DND-41 (cell line): ENCODE measurements at regions not wholly inside any gene's neighbourhood (a gene's known extent, or its start where the extent isn't known, plus 50 kb on each side); places are given as distances from the start of the nearest gene placed in this dataset.

Experiments used
- ATAC-seq: fragments of 200-7000 bp; cut with Tn5 transposase; 3 replicates; pipeline ENCODE4 v1.9.1; 2021; ENCODE audit warnings: low read depth; ENCODE audit not compliant: insufficient read depth
- DNase-seq: peaks from one replicate; pipeline ENCODE4 v3.0.0-alpha.2; 2020
- H2AFZ ChIP-seq: 2 replicates; pipeline ENCODE4 v1.6.0; 2012; ENCODE audit warnings: low read depth, low read length
- H3K27ac ChIP-seq: 2 replicates; pipeline ENCODE4 v1.5.1; 2012; ENCODE audit warnings: low read length, inconsistent platforms
- H3K27me3 ChIP-seq: fragments of 200-600 bp; sonication (generic); 2 replicates; pipeline ENCODE4 v1.6.0; 2012; ENCODE audit warnings: low read length, mild to moderate bottlenecking, inconsistent platforms; ENCODE audit not compliant: insufficient read depth, poor library complexity
- H3K36me3 ChIP-seq: 2 replicates; pipeline ENCODE4 v1.5.1; 2012; ENCODE audit warnings: low read length, inconsistent platforms; ENCODE audit not compliant: insufficient read depth
- H3K4me1 ChIP-seq: 2 replicates; pipeline ENCODE4 v1.5.1; 2012; ENCODE audit warnings: mild to moderate bottlenecking, low read length; ENCODE audit not compliant: insufficient read depth
- H3K4me2 ChIP-seq: 2 replicates; pipeline ENCODE4 v1.6.0; 2012; ENCODE audit warnings: mild to moderate bottlenecking, moderate library complexity, low read length, inconsistent platforms; ENCODE audit not compliant: insufficient read depth
- H3K4me3 ChIP-seq, 2 experiments: fragments of 200-600 bp in 1 of 2; shearing (Covaris generic) in 1 of 2; 2 replicates each; pipeline ENCODE4 v1.5.1; 2012 to 2016; ENCODE audit warnings: inconsistent platforms in 2 of 2, low read length in 2 of 2, mild to moderate bottlenecking in 2 of 2, low read depth in 1 of 2, moderate library complexity in 1 of 2
- H3K79me2 ChIP-seq: 2 replicates; pipeline ENCODE4 v1.6.0; 2012; ENCODE audit warnings: low read length, inconsistent platforms; ENCODE audit not compliant: insufficient read depth
- H3K9ac ChIP-seq: 2 replicates; pipeline ENCODE4 v1.6.0; 2012; ENCODE audit warnings: low read depth, mild to moderate bottlenecking, inconsistent platforms, low read length, moderate library complexity
- H3K9me3 ChIP-seq: 2 replicates; pipeline ENCODE4 v1.5.1; 2012; ENCODE audit warnings: low read length, moderate library complexity, mild to moderate bottlenecking, inconsistent platforms; ENCODE audit not compliant: insufficient read depth, severe bottlenecking
- H4K20me1 ChIP-seq: 2 replicates; pipeline ENCODE4 v1.6.0; 2012; ENCODE audit warnings: low read length; ENCODE audit not compliant: insufficient read depth
- CTCF ChIP-seq: IDR thresholded peaks from 2 replicates; pipeline ENCODE4 v1.5.1; 2012; ENCODE audit warnings: borderline replicate concordance, low read length, moderate library complexity, mild to moderate bottlenecking; ENCODE audit not compliant: poor library complexity, severe bottlenecking; ENCODE audit errors: extremely low read depth
- EZH2 ChIP-seq: IDR thresholded peaks from 3 replicates; pipeline ENCODE4 v1.6.1; 2012; ENCODE audit warnings: borderline replicate concordance, low read depth, mild to moderate bottlenecking, moderate library complexity, low read length, inconsistent platforms; ENCODE audit not compliant: severe bottlenecking

GRCh38 chr6:134106702-134107101 is 54.3 kb upstream of the SLC2A12 start:
- Histone ChIP-seq H3K4me3 (no peak overlapping the region), H3K79me2 (no peaks in the 10 kb centered on the region), H4K20me1 (no peaks in the 10 kb centered on the region), H3K27me3 (peaks cover 3% of the 10 kb centered on the region), H3K4me2 (no peak overlapping the region), H3K9ac (no peak overlapping the region), H3K9me3 (no peaks in the 10 kb centered on the region), H3K27ac (no peak overlapping the region), H3K36me3 (no peaks in the 10 kb centered on the region), H3K4me1 (no peaks in the 10 kb centered on the region), H2AFZ (no peak overlapping the region)
- DNase-seq (no peak), ATAC-seq (no peak)
- no peak for TF ChIP-seq CTCF
- no peak for TF ChIP-seq EZH2

GRCh38 chr6:134105940-134106339 is 53.5 kb upstream of the SLC2A12 start:
- Histone ChIP-seq H2AFZ (no peak overlapping the region), H3K4me2 (no peak overlapping the region), H3K27me3 (peaks cover 3% of the 10 kb centered on the region), H3K4me1 (no peaks in the 10 kb centered on the region), H3K9ac (no peak overlapping the region), H3K4me3 (no peak overlapping the region), H3K9me3 (no peaks in the 10 kb centered on the region), H3K27ac (no peak overlapping the region), H3K79me2 (no peaks in the 10 kb centered on the region), H3K36me3 (no peaks in the 10 kb centered on the region), H4K20me1 (no peaks in the 10 kb centered on the region)
- DNase-seq (no peak), ATAC-seq (no peak)
- TF ChIP-seq CTCF (no peak), EZH2 (no peak)

- no peaks in the 10 kb centered on the region for H3K36me3 ChIP-seq
- ATAC-seq (no peak), DNase-seq (no peak)
- no peak overlapping the region for H3K27ac ChIP-seq
- H3K4me2 ChIP-seq = no peak overlapping the region
- H3K79me2 ChIP-seq = no peaks in the 10 kb centered on the region
- no peak overlapping the region for H2AFZ ChIP-seq
- peaks cover 8% of the 10 kb centered on the region for H3K27me3 ChIP-seq
- no peaks in the 10 kb centered on the region for H4K20me1 ChIP-seq
- no peaks in the 10 kb centered on the region for H3K4me1 ChIP-seq
- no peak overlapping the region for H3K4me3 ChIP-seq
- no peaks in the 10 kb centered on the region for H3K9me3 ChIP-seq
- TF ChIP-seq EZH2 (no peak), CTCF (no peak)
- H3K9ac ChIP-seq = no peak overlapping the region
Observed at GRCh38 chr6:134103006-134103405, 50.6 kb upstream of the SLC2A12 start.
